Glomerular endothelial cell (primary cell): ENCODE measurements at regions not wholly inside any gene's neighbourhood (a gene's known extent, or its start where the extent isn't known, plus 50 kb on each side); places are given as distances from the start of the nearest gene placed in this dataset.
"Not testable (repeated sequence)": the region's sequence is repeated elsewhere in the genome, so short reads cannot be mapped to it uniquely, and the experiment has no call there.

ENCODE experiments used
- DNase-seq: peaks from one replicate; pipeline ENCODE4 v3.0.0-alpha.2; 2011; ENCODE audit warnings: low read depth, low spot score; ENCODE audit errors: extremely low read depth

DNA sequence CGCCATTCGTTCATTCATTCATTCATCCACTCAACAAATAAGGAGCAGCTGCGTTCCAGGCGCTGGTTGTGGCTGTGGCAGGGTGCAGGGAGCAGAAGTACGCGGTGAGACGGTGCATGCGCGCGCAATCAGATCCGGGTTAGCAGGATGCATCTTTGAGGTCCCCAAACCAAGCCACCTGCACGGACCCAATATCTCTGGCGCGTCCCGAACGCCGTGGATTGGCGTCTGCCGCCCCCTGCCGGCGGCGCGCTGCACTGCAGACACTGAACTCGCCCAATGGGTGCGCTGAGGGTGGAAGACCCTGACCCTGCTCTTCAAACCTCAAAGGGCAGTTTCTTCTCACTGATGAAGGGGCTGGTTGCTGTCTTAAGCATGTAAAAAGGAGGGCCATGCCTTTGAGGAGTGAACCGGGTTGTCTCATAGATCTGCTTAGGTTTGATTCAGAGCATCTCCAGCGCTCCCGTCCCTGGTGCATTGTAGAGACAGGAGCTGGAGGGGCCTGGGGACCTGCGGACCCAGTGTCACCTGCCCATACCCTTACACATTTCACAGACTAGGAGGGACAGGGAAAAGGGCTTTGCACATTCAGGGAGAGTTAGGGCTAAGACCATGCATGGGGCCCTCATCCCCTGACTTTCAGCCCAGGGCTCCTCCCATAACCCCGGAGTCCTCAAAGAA is 102.5 kb downstream of the RAMP3 start:
- DNase-seq: no peak

DNA sequence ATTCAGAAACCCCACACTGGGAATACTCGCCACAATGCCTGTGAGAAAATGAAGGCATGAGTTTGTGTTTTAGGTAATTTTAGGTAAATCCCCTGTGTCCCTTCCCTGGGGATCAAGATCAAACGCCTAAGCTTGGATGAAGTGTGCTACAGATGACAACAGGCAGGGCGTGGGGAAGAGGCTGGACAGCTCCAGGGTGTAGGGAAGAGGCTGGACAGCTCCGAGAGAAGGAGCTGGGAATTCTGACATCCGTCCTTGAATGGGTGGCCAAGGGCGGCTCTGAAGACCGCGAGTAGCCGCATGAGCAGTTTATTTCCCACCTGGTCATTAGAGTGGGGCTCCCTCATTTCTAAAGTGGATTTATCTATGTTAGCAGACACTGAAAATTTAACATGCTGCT is 109.7 kb downstream of the RAMP3 start:
- DNase-seq: no peak

DNA sequence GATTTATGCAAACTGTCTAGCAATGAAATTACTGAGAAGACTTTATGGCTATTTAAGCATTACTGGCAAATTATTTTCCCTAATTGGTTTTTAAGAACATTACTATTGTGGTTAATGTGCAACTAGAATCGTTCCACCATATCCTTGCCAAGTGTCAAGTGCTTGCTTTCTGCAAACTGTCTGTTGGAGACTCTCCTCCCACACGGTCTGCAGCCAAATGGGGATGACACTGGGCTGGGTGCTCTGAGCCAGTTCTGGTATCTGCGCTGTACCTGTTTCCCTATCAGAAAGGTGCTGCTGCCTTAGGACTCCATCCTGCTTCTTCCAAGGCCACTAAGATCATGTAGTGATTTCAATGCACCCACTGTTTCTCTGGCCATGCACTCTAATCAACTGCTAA is 110.4 kb downstream of the RAMP3 start:
- DNase-seq: no peak

DNA sequence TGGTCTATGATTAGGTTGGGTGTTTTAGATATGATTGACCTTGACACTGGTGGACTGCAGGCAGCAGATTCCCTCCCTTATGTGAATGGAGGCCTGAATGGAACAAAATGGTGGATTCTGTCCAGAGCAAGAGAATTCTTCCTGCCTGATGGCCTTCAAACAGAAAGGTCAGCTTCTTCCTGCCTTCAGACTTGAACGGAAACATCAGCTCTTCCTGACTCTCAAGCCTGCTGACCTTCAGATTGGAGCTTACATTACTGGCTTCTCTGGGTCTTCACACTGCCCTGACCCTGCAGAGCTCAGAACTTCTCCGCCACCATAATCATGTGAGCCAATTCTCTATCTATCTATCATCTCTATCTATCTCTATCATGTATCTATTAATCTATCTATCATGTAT is 111.6 kb downstream of the RAMP3 start:
- no peak for DNase-seq

GRCh38 chr7:45278763-45279398 is 121.3 kb downstream of the RAMP3 start:
- DNase-seq: no peak

GRCh38 chr7:45289611-45290010 is 132.0 kb downstream of the RAMP3 start:
- DNase-seq: not testable (repeated sequence)

- no peak for DNase-seq
These were observed 133.3 kb downstream of the RAMP3 start for GRCh38 chr7:45290880-45291279.

- DNase-seq: no peak
These were observed 134.9 kb downstream of the RAMP3 start for GRCh38 chr7:45292481-45292880.

DNA sequence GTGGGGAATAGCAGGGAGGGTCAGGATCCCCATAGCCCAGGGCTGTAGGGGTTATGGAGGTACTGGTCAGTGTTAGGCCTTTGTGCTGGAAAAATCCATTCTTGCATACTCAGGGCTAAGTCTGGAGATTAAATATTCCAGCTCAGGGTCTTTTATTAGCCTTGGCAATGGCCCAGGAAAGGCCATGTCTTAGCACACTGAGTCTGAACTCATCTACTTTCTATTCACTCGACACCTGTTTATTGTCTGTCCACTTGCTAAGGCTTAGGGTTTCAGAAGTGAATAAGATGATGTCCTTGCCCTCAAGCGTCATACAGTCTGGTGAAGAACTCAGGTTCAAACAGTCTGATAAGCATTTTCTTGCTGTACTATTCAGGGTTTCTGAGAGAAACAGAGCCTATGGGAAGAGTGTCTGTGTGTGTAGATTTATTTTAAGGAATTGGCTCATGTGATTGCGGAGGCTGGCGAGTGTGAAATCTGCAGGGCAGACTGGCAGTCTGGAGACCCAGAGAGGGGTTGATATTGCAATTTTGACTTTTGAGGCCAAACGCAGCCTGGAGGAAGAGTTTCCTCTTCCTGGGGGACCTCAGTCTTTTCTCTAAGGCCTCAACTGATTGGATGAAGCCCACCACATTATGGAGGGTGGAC is 135.8 kb downstream of the RAMP3 start:
- DNase-seq: no peak

DNA sequence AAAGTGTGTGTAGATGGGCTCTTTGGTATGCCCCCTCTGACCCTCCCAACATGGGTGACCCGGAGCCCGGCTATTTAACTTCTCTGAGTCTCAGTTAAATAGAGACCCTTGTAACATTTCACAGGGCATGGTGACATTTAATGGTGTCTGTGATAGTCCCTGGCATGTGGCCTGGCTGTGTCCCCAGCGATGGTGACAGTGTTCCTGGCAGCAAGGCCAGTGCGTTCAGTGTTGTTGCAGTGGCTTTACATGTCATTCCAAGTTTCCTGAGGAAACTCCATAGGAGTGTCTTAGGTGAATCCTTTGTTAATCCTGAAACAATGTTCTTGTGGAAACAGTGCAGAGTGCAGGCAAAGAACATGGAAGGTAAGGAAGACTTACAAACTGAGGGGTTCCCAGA is 137.0 kb downstream of the RAMP3 start:
- no peak for DNase-seq

GRCh38 chr7:45295222-45295621 is 137.6 kb downstream of the RAMP3 start:
- no peak for DNase-seq

GRCh38 chr7:45296748-45297147 is 139.2 kb downstream of the RAMP3 start:
- no peak for DNase-seq

DNA sequence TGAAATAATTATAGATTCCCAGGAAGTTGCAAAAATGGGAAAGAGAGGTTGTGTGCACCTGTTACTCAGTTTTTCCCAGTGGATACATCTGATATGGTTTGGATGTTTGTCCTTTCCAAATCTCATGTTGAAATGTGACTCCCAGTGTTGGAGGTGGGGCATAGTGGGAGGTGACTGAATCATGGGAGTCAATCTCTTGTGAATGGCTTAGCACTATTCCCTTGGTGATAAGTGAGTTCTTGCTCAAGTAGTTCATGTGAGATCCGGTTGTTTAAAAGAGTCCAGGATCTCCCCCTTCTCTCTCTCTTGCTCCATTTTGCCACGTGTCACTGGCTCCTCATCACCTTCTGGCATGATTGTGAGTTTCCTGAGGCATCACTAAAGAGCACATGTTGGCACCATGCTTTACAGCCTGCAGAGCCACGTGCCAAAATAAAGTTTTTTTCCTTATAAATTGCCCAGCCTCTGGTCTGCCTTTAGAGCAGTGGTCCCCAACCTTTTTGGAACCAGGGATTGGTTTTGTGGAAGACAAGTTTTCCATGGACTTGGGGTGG is 149.2 kb downstream of the RAMP3 start:
- no peak for DNase-seq

DNA sequence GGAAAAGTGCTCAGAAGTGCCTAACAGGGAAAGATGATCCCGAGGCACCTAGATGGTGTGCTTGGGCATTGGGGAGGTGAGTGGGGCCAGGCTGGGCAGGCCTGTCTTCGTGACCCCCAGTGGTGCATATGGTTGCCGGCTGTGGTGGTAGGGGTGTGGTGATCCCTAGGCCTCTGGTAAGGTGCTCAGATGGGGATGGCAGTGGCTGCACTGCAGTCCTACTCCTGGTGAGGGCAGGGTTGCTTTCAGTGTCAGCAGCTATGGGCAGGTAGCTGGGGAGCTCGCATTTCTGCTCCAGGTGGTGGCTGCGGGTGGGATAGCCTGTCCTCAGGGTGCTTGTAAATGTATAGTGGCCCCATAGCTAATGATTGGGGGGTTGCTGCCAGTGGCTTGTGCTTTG is 154.0 kb downstream of the RAMP3 start:
- DNase-seq: no peak

- not testable (repeated sequence) for DNase-seq
These were observed 157.9 kb downstream of the RAMP3 start for GRCh38 chr7:45315512-45315911.

DNA sequence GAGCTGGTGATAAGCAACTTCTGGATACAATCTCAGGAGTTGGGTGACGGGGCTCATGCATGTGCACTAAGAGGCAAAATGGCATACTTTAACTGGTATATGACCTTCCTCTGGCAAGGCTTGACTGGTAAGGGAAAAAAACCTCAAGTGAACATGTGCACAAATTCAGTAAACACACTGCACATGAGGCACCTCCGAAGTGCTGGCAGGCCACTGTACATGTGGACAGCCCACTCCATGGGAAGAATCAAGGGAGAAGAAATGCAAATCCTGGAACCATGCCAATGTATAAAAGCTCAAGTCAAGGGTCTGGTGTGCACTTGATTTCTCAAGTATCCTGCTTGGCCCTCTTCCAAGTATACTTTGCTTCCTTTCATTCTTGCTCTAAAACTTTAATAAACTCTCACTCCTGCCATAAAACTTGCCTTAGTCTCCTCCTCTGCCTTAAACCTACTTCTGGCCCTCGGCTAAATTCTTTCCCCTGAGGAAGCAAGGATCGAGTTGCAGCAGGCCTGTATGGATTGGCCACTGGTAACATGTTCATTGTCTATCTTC is 167.2 kb downstream of the RAMP3 start:
- no peak for DNase-seq

DNA sequence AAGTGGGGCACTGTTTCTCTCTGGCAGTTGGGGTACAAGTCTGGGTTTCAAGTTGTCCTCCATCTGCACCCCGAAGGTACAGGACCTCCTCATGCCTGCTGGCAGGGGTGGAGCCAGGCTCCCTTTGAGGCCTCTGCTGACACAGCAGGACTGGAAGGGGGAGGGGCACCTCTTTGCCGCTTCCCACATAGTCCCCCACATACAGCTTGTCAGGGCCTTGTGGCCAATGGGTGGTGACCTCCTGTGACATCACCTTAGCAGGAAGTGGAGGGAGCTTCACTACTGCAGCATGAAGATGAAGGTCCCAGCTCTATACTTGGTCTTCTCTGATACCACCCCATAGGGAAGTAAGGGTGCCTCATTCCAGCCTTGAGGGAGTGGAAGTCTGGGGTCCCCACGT is 167.8 kb downstream of the RAMP3 start:
- DNase-seq: no peak

GRCh38 chr7:45328403-45328981 is 170.9 kb downstream of the RAMP3 start:
- DNase-seq: no peak

- no peak for DNase-seq
These were observed 174.0 kb downstream of the RAMP3 start for GRCh38 chr7:45331563-45331962.

DNA sequence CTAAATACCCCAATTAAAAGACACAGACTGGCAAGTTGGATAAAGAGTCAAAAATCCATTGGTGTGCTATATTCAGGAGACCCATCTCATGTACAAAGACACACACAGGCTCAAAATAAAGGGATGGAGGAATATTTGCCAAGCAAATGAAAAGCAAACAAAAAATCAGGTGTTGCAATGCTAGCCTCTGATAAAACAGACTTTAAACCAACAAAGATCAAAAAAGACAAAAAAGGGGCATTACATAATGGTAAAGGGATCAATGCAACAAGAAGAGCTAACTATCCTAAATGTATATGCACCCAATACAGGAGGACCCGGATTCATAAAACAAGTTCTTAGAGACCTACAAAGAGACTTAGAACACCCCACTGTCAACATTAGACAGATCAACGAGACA is 177.4 kb downstream of the RAMP3 start:
- DNase-seq: not testable (repeated sequence)

GRCh38 chr7:45342236-45342635 is 184.6 kb downstream of the RAMP3 start:
- DNase-seq: no peak
